ENCODE measurements at regions not wholly inside any gene's neighbourhood (a gene's known extent, or its start where the extent isn't known, plus 50 kb on each side); places are given as distances from the start of the nearest gene placed in this dataset.

DNA sequence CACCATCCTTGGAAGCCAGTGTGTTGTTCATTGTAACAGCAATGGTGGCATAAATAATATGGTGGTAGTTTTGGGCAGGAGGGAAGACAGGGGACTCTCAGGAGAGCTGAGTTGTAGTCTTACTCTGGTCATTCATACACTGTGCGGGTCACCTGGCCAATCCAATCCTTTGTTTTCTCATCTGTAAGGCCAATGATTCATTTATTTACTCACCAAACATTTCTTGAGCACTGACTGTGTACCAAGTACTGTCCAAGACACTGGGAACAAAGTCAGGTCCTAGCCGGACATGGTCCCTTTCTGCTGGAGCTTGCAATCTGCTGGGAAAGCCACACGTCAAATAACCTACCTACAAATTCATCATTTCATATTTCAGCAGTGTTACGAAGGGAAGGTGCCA lies 302.7 kb downstream of the CYP26B1 start:
- DNase-seq (no peak), ATAC-seq (ENCODE audit: low FRiP score in 2 of 2) (no peak)
- H3K9me3 ChIP-seq, result no peaks in the 10 kb centered on the region
- H3K36me3 ChIP-seq, result no peaks in the 10 kb centered on the region
- no peaks in the 10 kb centered on the region for H3K27me3 ChIP-seq
- TF ChIP-seq EP300 (IDR thresholded peaks at IDR 0.05), result no peak
- TF ChIP-seq POLR2AphosphoS5 (IDR thresholded peaks at IDR 0.05), result no peak
- no peak for TF ChIP-seq POLR2A (IDR thresholded peaks at IDR 0.05)
- TF ChIP-seq, protein P1, sequence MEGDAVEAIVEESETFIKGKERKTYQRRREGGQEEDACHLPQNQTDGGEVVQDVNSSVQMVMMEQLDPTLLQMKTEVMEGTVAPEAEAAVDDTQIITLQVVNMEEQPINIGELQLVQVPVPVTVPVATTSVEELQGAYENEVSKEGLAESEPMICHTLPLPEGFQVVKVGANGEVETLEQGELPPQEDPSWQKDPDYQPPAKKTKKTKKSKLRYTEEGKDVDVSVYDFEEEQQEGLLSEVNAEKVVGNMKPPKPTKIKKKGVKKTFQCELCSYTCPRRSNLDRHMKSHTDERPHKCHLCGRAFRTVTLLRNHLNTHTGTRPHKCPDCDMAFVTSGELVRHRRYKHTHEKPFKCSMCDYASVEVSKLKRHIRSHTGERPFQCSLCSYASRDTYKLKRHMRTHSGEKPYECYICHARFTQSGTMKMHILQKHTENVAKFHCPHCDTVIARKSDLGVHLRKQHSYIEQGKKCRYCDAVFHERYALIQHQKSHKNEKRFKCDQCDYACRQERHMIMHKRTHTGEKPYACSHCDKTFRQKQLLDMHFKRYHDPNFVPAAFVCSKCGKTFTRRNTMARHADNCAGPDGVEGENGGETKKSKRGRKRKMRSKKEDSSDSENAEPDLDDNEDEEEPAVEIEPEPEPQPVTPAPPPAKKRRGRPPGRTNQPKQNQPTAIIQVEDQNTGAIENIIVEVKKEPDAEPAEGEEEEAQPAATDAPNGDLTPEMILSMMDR (IDR thresholded peaks at IDR 0.05), result no peak
- H3K4me1 ChIP-seq, result no peaks in the 10 kb centered on the region
- 91 to 93% methylated on average over 4 of the region's 4 CpGs for WGBS, 2 donors
- no peak overlapping the region for H3K4me3 ChIP-seq
- no peak overlapping the region for H3K27ac ChIP-seq

DNA sequence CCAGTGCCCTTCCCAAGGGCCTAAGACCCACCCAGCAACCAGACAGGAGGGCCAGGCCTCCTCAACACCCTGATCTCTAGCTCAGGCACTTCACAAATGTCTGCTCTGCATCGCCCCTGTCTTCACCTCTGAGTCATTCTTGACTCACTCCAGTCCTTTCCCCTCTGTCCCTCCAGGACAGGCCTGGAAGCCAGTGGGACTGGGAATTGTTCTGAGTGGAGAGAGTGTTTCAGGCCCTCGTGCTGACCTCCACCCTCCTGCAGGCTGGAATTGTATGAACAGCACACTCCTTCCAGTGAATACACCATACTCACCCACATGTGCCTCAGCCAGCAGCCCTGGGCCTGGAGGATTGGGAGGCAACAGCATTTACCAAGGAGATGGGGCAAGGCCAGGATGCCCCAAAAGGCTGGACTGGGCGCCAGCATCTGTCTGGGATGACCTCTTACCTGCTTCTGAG lies 304.2 kb downstream of the CYP26B1 start:
- TF ChIP-seq POLR2AphosphoS5 (IDR thresholded peaks at IDR 0.05) (no peak), EP300 (IDR thresholded peaks at IDR 0.05) (no peak), POLR2A (IDR thresholded peaks at IDR 0.05) (no peak)
- TF ChIP-seq, protein P1 (IDR thresholded peaks at IDR 0.05), result no peak
- no peaks in the 10 kb centered on the region for H3K27me3 ChIP-seq
- H3K9me3 ChIP-seq, result no peaks in the 10 kb centered on the region
- no peak for DNase-seq
- H3K27ac ChIP-seq, result no peak overlapping the region
- H3K4me1 ChIP-seq, result no peaks in the 10 kb centered on the region
- H3K4me3 ChIP-seq, result no peak overlapping the region
- ATAC-seq (ENCODE audit: low FRiP score in 2 of 2), result peak in 1 of 2 donors; percentile 86
- H3K36me3 ChIP-seq, result no peaks in the 10 kb centered on the region
- 69 to 72% methylated on average over 3 of the region's 3 CpGs for WGBS, 2 donors

DNA sequence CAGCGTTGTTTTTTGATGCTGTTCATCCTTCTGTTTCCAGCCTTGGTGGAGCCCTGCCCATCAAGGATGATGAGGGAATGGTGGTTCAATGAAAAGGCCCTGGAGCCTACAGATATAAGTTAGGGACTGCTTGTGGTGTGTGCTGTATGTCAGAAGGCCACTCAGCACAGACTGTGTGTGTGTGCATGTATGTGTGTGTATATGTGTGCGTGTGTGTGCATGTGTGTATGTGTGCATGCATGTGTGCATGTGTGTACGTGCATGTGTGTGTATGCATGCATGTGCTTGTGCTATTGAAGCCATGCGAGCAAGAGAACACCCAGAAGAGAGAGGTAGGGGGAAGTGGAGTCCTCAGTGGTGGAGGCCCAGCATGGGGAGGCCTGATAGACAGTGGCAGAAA lies 304.9 kb downstream of the CYP26B1 start:
- TF ChIP-seq EP300 (IDR thresholded peaks at IDR 0.05) (no peak), POLR2A (IDR thresholded peaks at IDR 0.05) (no peak), POLR2AphosphoS5 (IDR thresholded peaks at IDR 0.05) (no peak)
- TF ChIP-seq, protein P1 (IDR thresholded peaks at IDR 0.05), result no peak
- WGBS, 2 donors, result 88 to 93% methylated on average over 4 of the region's 4 CpGs
- Histone ChIP-seq H3K27ac (no peak overlapping the region), H3K27me3 (no peaks in the 10 kb centered on the region), H3K4me3 (no peak overlapping the region), H3K4me1 (no peaks in the 10 kb centered on the region), H3K9me3 (no peaks in the 10 kb centered on the region), H3K36me3 (no peaks in the 10 kb centered on the region)
- ATAC-seq (ENCODE audit: low FRiP score in 2 of 2) (no peak), DNase-seq (no peak)

DNA sequence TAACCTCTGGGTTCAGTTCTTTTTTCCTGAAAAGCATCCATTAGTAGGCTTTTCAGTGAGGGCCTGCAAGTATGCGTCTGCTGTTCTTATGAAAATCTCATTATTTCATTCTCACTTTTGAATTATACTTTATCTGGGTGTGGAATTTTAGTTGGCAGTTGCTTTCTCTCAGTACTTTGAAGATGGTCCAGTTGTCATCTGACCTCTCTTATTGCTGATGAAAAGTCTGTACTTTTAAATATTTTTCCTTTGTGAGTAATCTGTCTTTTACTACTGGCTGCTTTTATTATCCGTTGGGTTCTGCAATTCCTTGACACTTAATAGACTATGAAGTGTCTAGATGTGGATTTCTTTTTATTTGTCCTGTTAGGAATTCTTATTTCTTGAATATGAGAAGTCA lies 307.8 kb downstream of the CYP26B1 start:
- H3K27me3 ChIP-seq, result no peaks in the 10 kb centered on the region
- H3K9me3 ChIP-seq, result no peaks in the 10 kb centered on the region
- DNase-seq, result no peak
- peak in 1 of 2 donors; percentile 57 for ATAC-seq (ENCODE audit: low FRiP score in 2 of 2)
- 72 to 73% methylated on average over 2 of the region's 2 CpGs for WGBS, 2 donors
- H3K27ac ChIP-seq, result no peak overlapping the region
- no peaks in the 10 kb centered on the region for H3K36me3 ChIP-seq
- no peak overlapping the region for H3K4me3 ChIP-seq
- TF ChIP-seq POLR2A (IDR thresholded peaks at IDR 0.05) (no peak), EP300 (IDR thresholded peaks at IDR 0.05) (no peak), POLR2AphosphoS5 (IDR thresholded peaks at IDR 0.05) (no peak)
- TF ChIP-seq, protein P1 (IDR thresholded peaks at IDR 0.05), result no peak
- no peaks in the 10 kb centered on the region for H3K4me1 ChIP-seq

DNA sequence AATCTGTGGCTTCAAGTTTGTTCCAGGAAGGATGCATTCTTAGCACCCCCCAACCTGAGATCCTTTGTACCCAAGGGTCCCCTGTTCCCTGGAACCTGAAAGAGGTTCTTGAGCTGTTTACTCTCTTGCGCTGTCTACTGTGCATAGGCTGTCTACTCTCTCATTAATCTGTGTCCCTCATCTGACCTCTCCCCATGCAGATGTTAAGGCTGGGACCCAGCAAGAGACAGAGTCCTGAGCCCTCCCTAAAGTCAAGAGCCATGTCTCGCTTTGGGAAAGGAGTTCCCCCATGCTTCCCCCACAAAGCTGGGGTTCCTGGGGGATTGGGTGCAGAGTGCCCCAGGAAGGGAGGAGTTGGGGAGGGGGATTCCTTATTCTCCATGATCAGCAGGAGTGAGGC lies 312.9 kb downstream of the CYP26B1 start:
- TF ChIP-seq, protein P1 (IDR thresholded peaks at IDR 0.05), result no peak
- no peak for TF ChIP-seq POLR2A (IDR thresholded peaks at IDR 0.05)
- no peak for TF ChIP-seq POLR2AphosphoS5 (IDR thresholded peaks at IDR 0.05)
- no peak for TF ChIP-seq EP300 (IDR thresholded peaks at IDR 0.05)
- ATAC-seq (ENCODE audit: low FRiP score in 2 of 2) (no peak), DNase-seq (no peak)
- H3K9me3 ChIP-seq, result no peaks in the 10 kb centered on the region
- H3K4me1 ChIP-seq, result peaks cover 0 to 4% (median 0%) of the 10 kb centered on the region in 4 donors
- H3K27me3 ChIP-seq, result no peaks in the 10 kb centered on the region
- WGBS, 2 donors, result 89 to 93% methylated on average over 2 of the region's 2 CpGs
- no peak overlapping the region for H3K27ac ChIP-seq
- no peaks in the 10 kb centered on the region for H3K36me3 ChIP-seq
- no peak overlapping the region for H3K4me3 ChIP-seq
